ENCODE measurements at regions not wholly inside any gene's neighbourhood (a gene's known extent, or its start where the extent isn't known, plus 50 kb on each side); places are given as distances from the start of the nearest gene placed in this dataset.

DNA sequence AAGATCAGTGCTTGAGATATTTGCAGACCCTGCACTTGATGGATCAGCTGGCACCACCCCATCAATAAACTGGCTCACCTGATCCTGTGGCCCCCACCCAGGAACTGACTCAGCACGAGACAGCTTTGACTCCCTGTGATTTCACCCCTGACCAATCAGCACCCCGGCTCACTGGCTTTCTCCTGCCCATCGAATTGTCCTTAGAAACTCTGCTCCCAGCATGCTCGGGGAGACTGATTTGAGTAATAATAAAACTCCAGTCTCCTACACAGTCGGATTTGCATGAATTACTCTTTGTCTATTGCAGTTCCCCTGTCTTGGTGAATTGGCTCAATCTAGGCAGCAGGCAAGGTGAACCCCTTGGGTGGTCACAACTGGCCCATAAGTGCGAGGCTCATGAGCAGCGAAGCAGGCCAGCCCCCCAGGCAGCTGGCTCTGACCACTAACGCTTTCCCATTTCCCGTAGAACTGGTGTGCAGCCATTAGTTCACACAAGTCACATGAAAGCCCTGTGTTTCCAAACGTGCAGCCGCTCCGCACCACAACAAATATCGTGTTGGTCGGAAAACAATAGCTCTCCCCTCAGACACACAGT lies 79.6 kb downstream of the RSPH3 start:
- no peak overlapping the region for H3K27ac ChIP-seq
- intact Hi-C loops (cut with DNase I), result no loop called here
- H3K4me3 ChIP-seq, result no peak overlapping the region
- H3K27me3 ChIP-seq, result no peaks in the 10 kb centered on the region
- H3K4me1 ChIP-seq, result no peaks in the 10 kb centered on the region
- no peaks in the 10 kb centered on the region for H3K36me3 ChIP-seq
- no peak for DNase-seq
- TF ChIP-seq, protein P1, sequence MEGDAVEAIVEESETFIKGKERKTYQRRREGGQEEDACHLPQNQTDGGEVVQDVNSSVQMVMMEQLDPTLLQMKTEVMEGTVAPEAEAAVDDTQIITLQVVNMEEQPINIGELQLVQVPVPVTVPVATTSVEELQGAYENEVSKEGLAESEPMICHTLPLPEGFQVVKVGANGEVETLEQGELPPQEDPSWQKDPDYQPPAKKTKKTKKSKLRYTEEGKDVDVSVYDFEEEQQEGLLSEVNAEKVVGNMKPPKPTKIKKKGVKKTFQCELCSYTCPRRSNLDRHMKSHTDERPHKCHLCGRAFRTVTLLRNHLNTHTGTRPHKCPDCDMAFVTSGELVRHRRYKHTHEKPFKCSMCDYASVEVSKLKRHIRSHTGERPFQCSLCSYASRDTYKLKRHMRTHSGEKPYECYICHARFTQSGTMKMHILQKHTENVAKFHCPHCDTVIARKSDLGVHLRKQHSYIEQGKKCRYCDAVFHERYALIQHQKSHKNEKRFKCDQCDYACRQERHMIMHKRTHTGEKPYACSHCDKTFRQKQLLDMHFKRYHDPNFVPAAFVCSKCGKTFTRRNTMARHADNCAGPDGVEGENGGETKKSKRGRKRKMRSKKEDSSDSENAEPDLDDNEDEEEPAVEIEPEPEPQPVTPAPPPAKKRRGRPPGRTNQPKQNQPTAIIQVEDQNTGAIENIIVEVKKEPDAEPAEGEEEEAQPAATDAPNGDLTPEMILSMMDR (IDR thresholded peaks at IDR 0.05), result no peak
- TF ChIP-seq POLR2A (IDR thresholded peaks at IDR 0.05), result no peak
- WGBS, 2 donors, result 77 to 81% methylated on average over 14 of the region's 14 CpGs
- no peaks in the 10 kb centered on the region for H3K9me3 ChIP-seq

DNA sequence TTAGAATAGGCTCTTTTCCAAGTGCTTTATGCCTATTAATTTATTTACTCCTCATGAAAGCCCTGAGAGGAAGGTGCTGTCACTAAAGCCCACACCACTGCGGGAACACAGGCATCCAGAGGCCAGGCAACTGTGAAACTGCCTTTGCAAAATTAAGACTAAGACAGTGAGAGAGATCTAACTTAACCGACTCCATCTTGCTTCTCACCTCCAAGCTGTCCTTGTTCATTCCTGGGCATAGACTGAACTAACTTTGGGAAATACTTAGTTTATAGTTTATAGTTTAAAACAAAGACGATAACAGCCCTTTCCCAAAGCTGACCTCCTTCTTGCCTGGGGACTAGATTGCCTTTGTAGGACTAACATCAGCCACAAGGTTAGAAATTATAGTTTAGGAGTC lies 80.1 kb downstream of the RSPH3 start:
- H3K4me1 ChIP-seq, result no peaks in the 10 kb centered on the region
- H3K27ac ChIP-seq, result no peak overlapping the region
- no peak for TF ChIP-seq POLR2A (IDR thresholded peaks at IDR 0.05)
- TF ChIP-seq, protein P1 (IDR thresholded peaks at IDR 0.05), result no peak
- DNase-seq, result no peak
- WGBS, 2 donors, result 78 to 96% methylated on average over 2 to 3 of the region's 3 CpGs
- intact Hi-C loops (cut with DNase I), result no loop called here
- no peaks in the 10 kb centered on the region for H3K27me3 ChIP-seq
- H3K9me3 ChIP-seq, result no peaks in the 10 kb centered on the region
- no peak overlapping the region for H3K4me3 ChIP-seq
- no peaks in the 10 kb centered on the region for H3K36me3 ChIP-seq

DNA sequence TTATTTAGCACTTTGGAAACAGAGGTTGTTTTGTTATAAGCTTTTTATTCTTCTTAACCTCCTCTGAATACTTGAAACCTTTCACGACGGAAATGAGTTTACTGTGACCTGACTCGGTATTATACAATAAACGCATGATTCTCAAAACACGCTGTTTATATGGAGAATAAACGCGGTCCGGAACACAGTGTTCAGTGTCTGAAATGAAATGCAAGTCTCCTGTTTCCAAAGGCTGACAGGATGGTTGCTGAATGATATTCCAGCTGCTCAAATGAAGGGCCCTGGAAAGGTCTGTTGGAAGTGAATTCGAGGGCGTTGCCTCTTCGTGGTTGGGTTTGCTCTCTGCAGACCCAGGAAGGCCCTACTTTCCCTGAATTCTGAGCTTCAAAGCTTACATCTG lies 83.4 kb downstream of the RSPH3 start:
- peaks cover 5 to 16% (median 10%) of the 10 kb centered on the region in 3 donors for H3K4me1 ChIP-seq
- H3K9me3 ChIP-seq, result no peaks in the 10 kb centered on the region
- H3K4me3 ChIP-seq, result no peak overlapping the region
- WGBS, 2 donors, result 78 to 82% methylated on average over 11 of the region's 11 CpGs
- H3K27me3 ChIP-seq, result no peaks in the 10 kb centered on the region
- no peaks in the 10 kb centered on the region for H3K36me3 ChIP-seq
- peak overlapping the region in 1 of 4 donors; percentile 45 for H3K27ac ChIP-seq
- TF ChIP-seq, protein P1 (IDR thresholded peaks at IDR 0.05), result no peak
- no peak for TF ChIP-seq POLR2A (IDR thresholded peaks at IDR 0.05)
- intact Hi-C loops (cut with DNase I), result no loop called here
- DNase-seq, result no peak

DNA sequence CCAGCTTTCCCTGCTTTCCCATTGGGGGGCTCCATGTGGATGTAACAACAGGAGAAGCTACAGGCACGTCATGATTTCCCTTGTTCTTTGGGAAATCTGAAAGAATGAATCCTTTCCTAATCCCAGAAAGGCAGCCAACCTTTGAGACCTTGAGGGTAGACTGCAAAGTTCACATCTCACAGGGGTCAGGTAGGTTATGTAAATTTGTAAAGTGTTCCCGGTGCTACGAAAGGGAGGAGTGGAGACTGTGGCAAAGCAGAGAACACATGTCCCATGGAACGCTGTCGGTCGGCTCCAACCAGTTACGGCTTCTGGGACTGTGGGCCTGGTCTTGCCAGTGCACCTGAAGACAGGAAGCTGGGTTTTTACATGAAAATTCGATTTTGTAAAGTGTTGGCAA lies 85.1 kb downstream of the RSPH3 start:
- 89 to 90% methylated on average over 7 to 8 of the region's 8 CpGs for WGBS, 2 donors
- no peaks in the 10 kb centered on the region for H3K36me3 ChIP-seq
- intact Hi-C loops (cut with DNase I), result no loop called here

DNA sequence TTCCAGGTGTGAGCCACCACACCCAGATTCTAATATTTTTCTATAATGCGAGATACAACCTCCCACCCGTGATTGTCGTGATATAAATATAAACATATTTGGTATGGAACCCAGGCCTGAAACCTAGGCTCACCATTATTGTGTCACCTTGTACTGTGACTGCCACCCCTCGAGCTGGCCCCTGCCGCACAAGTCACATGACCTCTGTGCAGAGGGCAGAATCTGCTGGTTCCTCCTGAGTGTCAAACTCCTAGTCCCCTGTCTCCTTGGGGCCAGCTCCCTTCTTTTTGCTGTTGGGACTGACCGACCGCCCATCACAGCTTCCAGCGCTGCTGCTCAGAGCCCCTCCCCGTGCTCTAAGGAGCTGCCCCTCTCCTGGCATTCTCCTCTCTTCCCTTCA lies 86.4 kb downstream of the RSPH3 start:
- intact Hi-C loops (cut with DNase I), result no loop called here
- WGBS, 2 donors, result 89 to 97% methylated on average over 7 of the region's 9 CpGs
- TF ChIP-seq, protein P1 (IDR thresholded peaks at IDR 0.05), result no peak
- no peak for TF ChIP-seq POLR2A (IDR thresholded peaks at IDR 0.05)

More for the DNA sequence above, 85.1 kb downstream of the RSPH3 start:
- DNase-seq, result no peak
- Histone ChIP-seq H3K27ac (no peak overlapping the region), H3K4me3 (no peak overlapping the region), H3K9me3 (no peaks in the 10 kb centered on the region), H3K27me3 (no peaks in the 10 kb centered on the region), H3K4me1 (peaks cover 13 to 33% (median 16%) of the 10 kb centered on the region in 3 donors)
- TF ChIP-seq POLR2A (IDR thresholded peaks at IDR 0.05), result no peak
- TF ChIP-seq, protein P1 (IDR thresholded peaks at IDR 0.05), result no peak

More for the DNA sequence above, 86.4 kb downstream of the RSPH3 start:
- peaks cover 13 to 44% (median 16%) of the 10 kb centered on the region in 3 donors for H3K4me1 ChIP-seq
- H3K27me3 ChIP-seq, result no peaks in the 10 kb centered on the region
- DNase-seq, result no peak
- H3K4me3 ChIP-seq, result no peak overlapping the region
- no peaks in the 10 kb centered on the region for H3K9me3 ChIP-seq
- H3K27ac ChIP-seq, result no peak overlapping the region
- H3K36me3 ChIP-seq, result no peaks in the 10 kb centered on the region

Measured in esophagus squamous epithelium (tissue), 5 donors.